Endodermal cell (in vitro differentiated cells): ENCODE measurements at regions not wholly inside any gene's neighbourhood (a gene's known extent, or its start where the extent isn't known, plus 50 kb on each side); places are given as distances from the start of the nearest gene placed in this dataset.

Experiments
- DNase-seq: peaks from one replicate; pipeline ENCODE4 v3.0.0-alpha.2; 2017
- H3K27ac ChIP-seq: 2 replicates; pipeline ENCODE4 v1.5.1; 2013; ENCODE audit warnings: mild to moderate bottlenecking, low read depth, low read length, moderate library complexity
- H3K27me3 ChIP-seq: 2 replicates; pipeline ENCODE4 v1.6.1; 2013; ENCODE audit warnings: mild to moderate bottlenecking, low read length, moderate library complexity; ENCODE audit not compliant: insufficient read depth, control insufficient read depth, poor library complexity, severe bottlenecking
- H3K36me3 ChIP-seq: 2 replicates; pipeline ENCODE4 v1.7.0; 2013; ENCODE audit warnings: mild to moderate bottlenecking, low read length, moderate library complexity; ENCODE audit not compliant: control insufficient read depth, insufficient read depth
- H3K4me1 ChIP-seq: one replicate; pipeline ENCODE4 v1.7.0; 2013; ENCODE audit warnings: low read length; ENCODE audit not compliant: control insufficient read depth, insufficient read depth
- H3K4me3 ChIP-seq: 2 replicates; pipeline ENCODE4 v1.5.1; 2013; ENCODE audit warnings: mild to moderate bottlenecking, low read length, moderate library complexity
- H3K9ac ChIP-seq: 2 replicates; pipeline ENCODE4 v1.6.1; 2013; ENCODE audit warnings: mild to moderate bottlenecking, low read length, moderate library complexity; ENCODE audit not compliant: poor library complexity, severe bottlenecking; ENCODE audit errors: extremely low read depth
- H3K9me3 ChIP-seq: 2 replicates; pipeline ENCODE4 v1.6.1; 2013; ENCODE audit warnings: mild to moderate bottlenecking, low read length, moderate library complexity; ENCODE audit not compliant: control insufficient read depth
- H3K27ac Mint-ChIP-seq: 2 replicates; pipeline ENCODE4 v1.8.0; 2020; ENCODE audit warnings: mixed read lengths
- H3K27me3 Mint-ChIP-seq: 2 replicates; pipeline ENCODE4 v1.8.0; 2021; ENCODE audit warnings: mild to moderate bottlenecking, mixed read lengths; ENCODE audit not compliant: insufficient read depth
- H3K36me3 Mint-ChIP-seq: 2 replicates; pipeline ENCODE4 v1.8.0; 2020; ENCODE audit warnings: low read depth, mixed read lengths
- H3K4me1 Mint-ChIP-seq: 2 replicates; pipeline ENCODE4 v1.8.0; 2020; ENCODE audit warnings: mixed read lengths
- H3K4me3 Mint-ChIP-seq: 2 replicates; pipeline ENCODE4 v1.8.0; 2020; ENCODE audit warnings: mild to moderate bottlenecking, moderate library complexity, mixed read lengths
- H3K9me3 Mint-ChIP-seq: 2 replicates; pipeline ENCODE4 v1.8.0; 2020; ENCODE audit warnings: mild to moderate bottlenecking, mixed read lengths
- WGBS, 2 experiments: methylation state at CpG; one replicate each; pipeline versions ENCODE4 v1.1.5 to v1.1.7; 2013; ENCODE audit warnings: missing lambda C conversion rate in 2 of 2, mixed read lengths in 1 of 2; ENCODE audit not compliant: insufficient coverage in 1 of 2, insufficient read length in 1 of 2; 5-methylcytosine and 5-hydroxymethylcytosine counted together
- TF ChIP-seq, protein P1 (sequence below): fragments of 200-600 bp; sonication (generic); conservative IDR thresholded peaks from 2 replicates; pipeline ENCODE4 v1.5.0; 2021; ENCODE audit warnings: antibody characterized with exemption, mild to moderate bottlenecking

DNA sequence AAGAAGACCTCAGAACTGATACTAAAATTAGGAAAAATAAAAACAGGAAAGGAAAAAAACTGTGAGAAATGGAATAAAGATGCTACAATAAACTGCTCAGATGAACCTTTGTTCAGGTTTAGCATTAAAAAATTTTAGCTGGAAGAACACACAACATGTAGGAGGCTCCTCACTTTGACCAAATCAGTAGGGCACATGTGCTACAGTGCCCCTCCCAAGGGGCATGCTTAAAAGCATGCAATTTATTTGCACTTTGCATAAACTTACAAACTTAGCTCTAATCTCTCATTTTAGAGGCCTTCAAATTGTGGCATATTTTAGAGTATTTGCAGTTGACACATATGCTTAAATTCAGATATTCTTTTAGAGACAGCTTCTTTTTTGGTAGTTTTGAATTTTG is 570.2 kb downstream of the UTRN start:
- Histone ChIP-seq H3K9ac (no peak overlapping the region), H3K4me1 (no peaks in the 10 kb centered on the region), H3K27ac (no peak overlapping the region), H3K27me3 (no peaks in the 10 kb centered on the region), H3K4me3 (no peak overlapping the region), H3K36me3 (peaks cover 24% of the 10 kb centered on the region), H3K9me3 (peaks cover 8% of the 10 kb centered on the region)
- no peak for DNase-seq
- Mint-ChIP-seq H3K4me3 (no peak overlapping the region), H3K9me3 (peaks cover 8% of the 10 kb centered on the region), H3K36me3 (peaks cover 17% of the 10 kb centered on the region), H3K4me1 (no peaks in the 10 kb centered on the region), H3K27me3 (no peaks in the 10 kb centered on the region), H3K27ac (no peak overlapping the region)
- TF ChIP-seq, protein P1, sequence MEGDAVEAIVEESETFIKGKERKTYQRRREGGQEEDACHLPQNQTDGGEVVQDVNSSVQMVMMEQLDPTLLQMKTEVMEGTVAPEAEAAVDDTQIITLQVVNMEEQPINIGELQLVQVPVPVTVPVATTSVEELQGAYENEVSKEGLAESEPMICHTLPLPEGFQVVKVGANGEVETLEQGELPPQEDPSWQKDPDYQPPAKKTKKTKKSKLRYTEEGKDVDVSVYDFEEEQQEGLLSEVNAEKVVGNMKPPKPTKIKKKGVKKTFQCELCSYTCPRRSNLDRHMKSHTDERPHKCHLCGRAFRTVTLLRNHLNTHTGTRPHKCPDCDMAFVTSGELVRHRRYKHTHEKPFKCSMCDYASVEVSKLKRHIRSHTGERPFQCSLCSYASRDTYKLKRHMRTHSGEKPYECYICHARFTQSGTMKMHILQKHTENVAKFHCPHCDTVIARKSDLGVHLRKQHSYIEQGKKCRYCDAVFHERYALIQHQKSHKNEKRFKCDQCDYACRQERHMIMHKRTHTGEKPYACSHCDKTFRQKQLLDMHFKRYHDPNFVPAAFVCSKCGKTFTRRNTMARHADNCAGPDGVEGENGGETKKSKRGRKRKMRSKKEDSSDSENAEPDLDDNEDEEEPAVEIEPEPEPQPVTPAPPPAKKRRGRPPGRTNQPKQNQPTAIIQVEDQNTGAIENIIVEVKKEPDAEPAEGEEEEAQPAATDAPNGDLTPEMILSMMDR: no peak

DNA sequence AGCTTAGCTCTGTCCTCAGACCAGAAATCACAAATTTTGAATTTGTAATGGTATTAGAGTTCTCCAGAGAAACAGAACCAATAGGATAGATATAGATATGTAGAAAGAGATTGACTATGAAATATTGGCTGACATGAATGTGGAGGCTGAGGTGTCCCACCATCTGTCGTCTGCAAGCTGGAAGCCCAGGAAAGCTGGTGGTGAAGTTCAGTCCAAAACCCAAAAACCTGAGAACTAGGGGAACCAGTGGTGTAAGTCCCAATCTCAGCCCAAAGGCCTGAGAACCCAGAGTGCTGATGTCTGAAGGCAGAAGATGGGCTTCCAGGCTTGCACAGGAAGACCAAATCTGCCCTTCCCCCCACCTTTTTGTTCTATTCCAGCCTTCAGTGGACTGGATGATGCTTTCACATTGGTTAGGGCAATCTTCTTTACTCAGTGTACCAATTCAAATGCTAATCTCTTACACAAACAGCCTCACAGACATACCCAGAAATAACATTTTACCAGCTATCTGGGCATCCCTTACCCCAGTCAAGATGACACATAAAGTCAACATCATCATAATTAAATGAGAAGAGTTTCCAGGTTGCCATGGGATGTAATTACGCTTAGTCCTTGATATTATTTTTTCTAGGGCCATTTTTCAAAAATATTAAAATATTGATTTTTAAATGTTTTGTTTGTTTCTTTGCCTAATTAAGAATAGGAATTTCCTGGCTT is 570.8 kb downstream of the UTRN start:
- no peaks in the 10 kb centered on the region for H3K4me1 ChIP-seq
- H3K36me3 ChIP-seq: peaks cover 19% of the 10 kb centered on the region
- Mint-ChIP-seq H3K27ac (no peak overlapping the region), H3K36me3 (peaks cover 11% of the 10 kb centered on the region), H3K4me3 (no peak overlapping the region), H3K9me3 (peaks cover 8% of the 10 kb centered on the region), H3K27me3 (no peaks in the 10 kb centered on the region), H3K4me1 (no peaks in the 10 kb centered on the region)
- no peak overlapping the region for H3K9ac ChIP-seq
- TF ChIP-seq, protein P1: no peak
- H3K27ac ChIP-seq: no peak overlapping the region
- no peak overlapping the region for H3K4me3 ChIP-seq
- no peaks in the 10 kb centered on the region for H3K27me3 ChIP-seq
- peaks cover 8% of the 10 kb centered on the region for H3K9me3 ChIP-seq
- WGBS, 2 experiments: 92% methylated on average over 1 of the region's 2 CpGs; no CpG with 5 or more reads in 1 of the 2 experiments
- DNase-seq: no peak

DNA sequence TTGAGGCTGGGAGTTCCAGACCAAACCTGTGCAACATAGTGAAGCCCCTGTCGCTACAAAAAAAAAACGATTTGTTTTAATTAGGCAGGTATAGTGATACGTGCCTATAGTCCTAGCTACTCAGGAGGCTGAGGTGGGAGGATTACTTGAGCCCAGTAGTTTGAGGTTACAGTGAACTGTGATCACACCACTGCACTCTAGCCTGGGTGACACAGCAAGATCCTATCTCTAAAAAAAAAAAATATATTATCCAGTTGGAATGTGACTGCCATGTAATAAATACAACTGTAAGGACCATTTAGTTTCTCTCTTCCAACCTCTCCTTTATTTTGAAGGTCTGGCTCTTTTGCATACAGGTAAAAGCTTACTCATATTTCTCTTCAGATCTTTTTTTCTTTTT is 571.5 kb downstream of the UTRN start:
- Mint-ChIP-seq H3K4me3 (no peak overlapping the region), H3K27me3 (no peaks in the 10 kb centered on the region), H3K9me3 (peaks cover 8% of the 10 kb centered on the region), H3K27ac (no peak overlapping the region), H3K36me3 (peaks cover 9% of the 10 kb centered on the region), H3K4me1 (no peaks in the 10 kb centered on the region)
- Histone ChIP-seq H3K27me3 (no peaks in the 10 kb centered on the region), H3K27ac (no peak overlapping the region), H3K9ac (no peak overlapping the region), H3K4me1 (no peaks in the 10 kb centered on the region), H3K4me3 (no peak overlapping the region), H3K36me3 (peaks cover 14% of the 10 kb centered on the region), H3K9me3 (peaks cover 8% of the 10 kb centered on the region)
- no peak for DNase-seq
- TF ChIP-seq, protein P1: no peak
- 87% methylated on average over 3 of the region's 3 CpGs; no CpG with 5 or more reads in 1 of the 2 experiments for WGBS, 2 experiments
